ENCODE measurements at regions not wholly inside any gene's neighbourhood (a gene's known extent, or its start where the extent isn't known, plus 50 kb on each side); places are given as distances from the start of the nearest gene placed in this dataset.

GRCh38 chr18:46366201-46366600 lies 262.0 kb downstream of the HAUS1 start:
- H3K4me3 ChIP-seq (ENCODE audit: low read depth, low read length) = no peak overlapping the region
- TF ChIP-seq, protein P1, sequence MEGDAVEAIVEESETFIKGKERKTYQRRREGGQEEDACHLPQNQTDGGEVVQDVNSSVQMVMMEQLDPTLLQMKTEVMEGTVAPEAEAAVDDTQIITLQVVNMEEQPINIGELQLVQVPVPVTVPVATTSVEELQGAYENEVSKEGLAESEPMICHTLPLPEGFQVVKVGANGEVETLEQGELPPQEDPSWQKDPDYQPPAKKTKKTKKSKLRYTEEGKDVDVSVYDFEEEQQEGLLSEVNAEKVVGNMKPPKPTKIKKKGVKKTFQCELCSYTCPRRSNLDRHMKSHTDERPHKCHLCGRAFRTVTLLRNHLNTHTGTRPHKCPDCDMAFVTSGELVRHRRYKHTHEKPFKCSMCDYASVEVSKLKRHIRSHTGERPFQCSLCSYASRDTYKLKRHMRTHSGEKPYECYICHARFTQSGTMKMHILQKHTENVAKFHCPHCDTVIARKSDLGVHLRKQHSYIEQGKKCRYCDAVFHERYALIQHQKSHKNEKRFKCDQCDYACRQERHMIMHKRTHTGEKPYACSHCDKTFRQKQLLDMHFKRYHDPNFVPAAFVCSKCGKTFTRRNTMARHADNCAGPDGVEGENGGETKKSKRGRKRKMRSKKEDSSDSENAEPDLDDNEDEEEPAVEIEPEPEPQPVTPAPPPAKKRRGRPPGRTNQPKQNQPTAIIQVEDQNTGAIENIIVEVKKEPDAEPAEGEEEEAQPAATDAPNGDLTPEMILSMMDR (IDR thresholded peaks at IDR 0.05; ENCODE audit: low read depth, low read length) = no peak

DNA sequence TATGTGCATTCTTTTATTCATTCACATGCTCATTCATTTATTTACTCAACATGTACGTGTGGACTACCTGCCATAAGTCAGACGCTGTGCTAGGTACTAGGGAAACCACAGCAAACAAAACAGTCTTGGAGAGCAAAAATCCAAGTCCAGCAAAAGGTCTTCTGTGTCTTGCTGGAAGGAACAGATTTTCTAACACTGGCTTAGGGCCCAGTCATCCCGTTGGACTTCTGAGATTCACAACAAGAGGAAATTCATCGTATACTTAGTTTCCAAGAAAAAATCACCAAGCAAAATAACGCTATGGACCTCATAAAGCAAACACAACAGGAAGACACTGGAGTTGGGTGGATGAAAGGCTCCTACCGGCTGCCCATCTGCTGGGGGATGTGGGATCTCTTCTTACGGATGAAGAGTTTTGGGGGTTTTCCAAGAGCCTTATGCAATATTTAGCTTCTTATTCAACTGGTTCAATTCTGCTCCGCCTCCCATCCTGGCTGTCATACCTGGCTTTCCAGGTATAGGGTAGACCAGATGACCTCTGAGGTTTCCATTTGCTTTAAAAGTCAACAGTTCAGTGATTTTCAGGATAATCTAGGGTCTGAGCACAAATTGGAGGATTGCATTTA lies 262.7 kb downstream of the HAUS1 start:
- H3K4me3 ChIP-seq (ENCODE audit: low read depth, low read length) = no peak overlapping the region
- TF ChIP-seq, protein P1 (IDR thresholded peaks at IDR 0.05; ENCODE audit: low read depth, low read length) = no peak

GRCh38 chr18:46369323-46369722 lies 265.1 kb downstream of the HAUS1 start:
- no peak overlapping the region for H3K4me3 ChIP-seq (ENCODE audit: low read depth, low read length)
- TF ChIP-seq, protein P1 (IDR thresholded peaks at IDR 0.05; ENCODE audit: low read depth, low read length) = no peak

GRCh38 chr18:46370898-46371297 lies 266.7 kb downstream of the HAUS1 start:
- TF ChIP-seq, protein P1 (IDR thresholded peaks at IDR 0.05; ENCODE audit: low read depth, low read length) = no peak
- H3K4me3 ChIP-seq (ENCODE audit: low read depth, low read length) = no peak overlapping the region

DNA sequence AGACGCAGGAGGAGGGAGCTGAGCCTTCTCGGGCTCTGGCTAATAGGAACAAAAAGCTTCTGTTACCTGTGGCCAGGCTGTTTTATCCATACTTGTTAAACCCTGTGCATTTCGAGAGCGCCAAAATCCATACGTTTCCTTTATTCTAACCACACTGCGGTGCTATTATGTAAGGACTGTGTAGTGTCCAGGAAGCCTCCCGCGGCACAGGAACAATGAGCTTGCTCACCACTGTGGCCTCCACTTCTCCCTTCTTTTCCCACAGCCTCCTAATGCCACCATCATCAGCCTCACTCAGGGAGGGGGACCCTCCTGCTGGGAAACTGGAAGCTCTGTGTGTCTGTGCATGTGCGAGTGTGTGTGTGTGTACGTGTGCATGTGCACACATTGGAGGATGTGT lies 268.5 kb downstream of the HAUS1 start:
- H3K4me3 ChIP-seq (ENCODE audit: low read depth, low read length) = no peak overlapping the region
- TF ChIP-seq, protein P1 (IDR thresholded peaks at IDR 0.05; ENCODE audit: low read depth, low read length) = no peak

- TF ChIP-seq, protein P1 (IDR thresholded peaks at IDR 0.05; ENCODE audit: low read depth, low read length) = no peak
- H3K4me3 ChIP-seq (ENCODE audit: low read depth, low read length) = no peak overlapping the region
Measured at GRCh38 chr18:46373131-46373530, 268.9 kb downstream of the HAUS1 start.

DNA sequence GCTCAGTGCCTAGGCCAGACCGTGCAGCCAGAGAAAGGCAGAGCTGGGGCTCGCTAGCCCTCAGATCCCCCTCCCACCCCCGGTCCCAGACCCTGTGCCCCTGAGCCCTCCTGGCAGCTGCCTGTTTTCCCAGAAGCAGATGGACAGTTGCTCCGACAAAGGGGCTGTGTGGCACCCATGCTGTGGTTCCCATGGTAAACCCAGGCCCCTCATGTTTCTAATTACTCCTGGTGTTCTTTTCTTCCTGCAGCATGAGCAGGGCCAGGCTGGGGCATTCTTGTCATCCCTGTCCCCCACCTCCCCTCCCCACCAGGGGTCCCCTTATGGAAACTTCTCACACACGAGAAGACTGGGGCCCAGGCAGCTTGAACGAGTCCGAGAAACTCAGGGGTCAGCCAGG lies 269.6 kb downstream of the HAUS1 start:
- no peak overlapping the region for H3K4me3 ChIP-seq (ENCODE audit: low read depth, low read length)
- TF ChIP-seq, protein P1 (IDR thresholded peaks at IDR 0.05; ENCODE audit: low read depth, low read length) = no peak

Measured in WI38 (cell line).